ENCODE measurements at regions not wholly inside any gene's neighbourhood (a gene's known extent, or its start where the extent isn't known, plus 50 kb on each side); places are given as distances from the start of the nearest gene placed in this dataset.

- H3K27ac Mint-ChIP-seq (ENCODE audit: low read depth, unreplicated experiment), result no peak overlapping the region
- CTCF ChIA-PET, result interaction anchor here (0.6 kb wide), 1 partner anchor 23 kb away, joined by 4 read pairs; no protein-coding TSS in a partner anchor
- BruUV-seq (replicated peaks), result no TSS peak
- DNase-seq (ENCODE audit: unreplicated experiment), result no peak
- H3K9me3 Mint-ChIP-seq (ENCODE audit: unreplicated experiment), result peaks cover 11% of the 10 kb centered on the region
- H3K27me3 Mint-ChIP-seq (ENCODE audit: insufficient read depth, unreplicated experiment), result no peaks in the 10 kb centered on the region
- peaks cover 8% of the 10 kb centered on the region for H3K4me1 Mint-ChIP-seq (ENCODE audit: insufficient read depth, unreplicated experiment)
- TF ChIP-seq CTCF (IDR thresholded peaks at IDR 0.05; ENCODE audit: unreplicated experiment), result no peak
- no peak overlapping the region for H3K4me3 Mint-ChIP-seq (ENCODE audit: unreplicated experiment)
- POLR2A ChIA-PET, result no interaction called here
- no peaks in the 10 kb centered on the region for H3K36me3 Mint-ChIP-seq (ENCODE audit: insufficient read depth, unreplicated experiment)
- intact Hi-C loops (cut with micrococcal nuclease), result no loop called here
Measured at GRCh38 chr12:30108666-30109065, 324.9 kb upstream of the TMTC1 start.

GRCh38 chr12:30106204-30106965 lies 322.6 kb upstream of the TMTC1 start:
- no peak for TF ChIP-seq CTCF (IDR thresholded peaks at IDR 0.05; ENCODE audit: unreplicated experiment)
- ChIA-PET POLR2A (interaction anchor here (0.6 kb wide), 1 partner anchor 183 kb away, joined by 3 read pairs; no protein-coding TSS in a partner anchor), CTCF (interaction anchor here (0.5 kb wide), 1 partner anchor 24 kb away, joined by 3 read pairs; no protein-coding TSS in a partner anchor)
- intact Hi-C loops (cut with micrococcal nuclease), result no loop called here
- Mint-ChIP-seq H3K9me3 (ENCODE audit: unreplicated experiment) (peaks cover 11% of the 10 kb centered on the region), H3K4me1 (ENCODE audit: insufficient read depth, unreplicated experiment) (peaks cover 8% of the 10 kb centered on the region), H3K4me3 (ENCODE audit: unreplicated experiment) (no peak overlapping the region), H3K27ac (ENCODE audit: low read depth, unreplicated experiment) (no peak overlapping the region), H3K27me3 (ENCODE audit: insufficient read depth, unreplicated experiment) (no peaks in the 10 kb centered on the region), H3K36me3 (ENCODE audit: insufficient read depth, unreplicated experiment) (no peaks in the 10 kb centered on the region)
- DNase-seq (ENCODE audit: unreplicated experiment), result no peak
- no TSS peak for BruUV-seq (replicated peaks)

- Mint-ChIP-seq H3K27ac (ENCODE audit: low read depth, unreplicated experiment) (no peak overlapping the region), H3K4me1 (ENCODE audit: insufficient read depth, unreplicated experiment) (no peaks in the 10 kb centered on the region), H3K36me3 (ENCODE audit: insufficient read depth, unreplicated experiment) (no peaks in the 10 kb centered on the region), H3K4me3 (ENCODE audit: unreplicated experiment) (no peak overlapping the region), H3K9me3 (ENCODE audit: unreplicated experiment) (peaks cover 11% of the 10 kb centered on the region), H3K27me3 (ENCODE audit: insufficient read depth, unreplicated experiment) (no peaks in the 10 kb centered on the region)
- BruUV-seq (replicated peaks), result no TSS peak
- TF ChIP-seq CTCF (IDR thresholded peaks at IDR 0.05; ENCODE audit: unreplicated experiment), result no peak
- intact Hi-C loops (cut with micrococcal nuclease), result no loop called here
- CTCF ChIA-PET, result no interaction called here
- POLR2A ChIA-PET, result no interaction called here
- DNase-seq (ENCODE audit: unreplicated experiment), result no peak
Measured at GRCh38 chr12:30105505-30105904, 321.8 kb upstream of the TMTC1 start.

GRCh38 chr12:30104971-30105370 lies 321.2 kb upstream of the TMTC1 start:
- intact Hi-C loops (cut with micrococcal nuclease), result no loop called here
- BruUV-seq (replicated peaks), result no TSS peak
- Mint-ChIP-seq H3K27me3 (ENCODE audit: insufficient read depth, unreplicated experiment) (no peaks in the 10 kb centered on the region), H3K9me3 (ENCODE audit: unreplicated experiment) (peaks cover 11% of the 10 kb centered on the region), H3K36me3 (ENCODE audit: insufficient read depth, unreplicated experiment) (no peaks in the 10 kb centered on the region), H3K4me1 (ENCODE audit: insufficient read depth, unreplicated experiment) (no peaks in the 10 kb centered on the region), H3K4me3 (ENCODE audit: unreplicated experiment) (no peak overlapping the region), H3K27ac (ENCODE audit: low read depth, unreplicated experiment) (no peak overlapping the region)
- DNase-seq (ENCODE audit: unreplicated experiment), result no peak
- ChIA-PET CTCF (no interaction called here), POLR2A (no interaction called here)
- no peak for TF ChIP-seq CTCF (IDR thresholded peaks at IDR 0.05; ENCODE audit: unreplicated experiment)

All from MCF 10A (cell line).